Neural progenitor cell (in vitro differentiated cells): ENCODE measurements at regions not wholly inside any gene's neighbourhood (a gene's known extent, or its start where the extent isn't known, plus 50 kb on each side); places are given as distances from the start of the nearest gene placed in this dataset.

Experiments
- DNase-seq: peaks from one replicate; pipeline ENCODE4 v3.0.0-alpha.2; 2016; ENCODE audit warnings: low spot score
- H2AFZ ChIP-seq: fragments of 200-600 bp; sonication (generic); replicated peaks from 2 replicates; pipeline ENCODE4 v1.6.1; 2016; ENCODE audit warnings: antibody characterized with exemption
- H3F3A ChIP-seq: fragments of 200-600 bp; sonication (generic); 2 replicates; pipeline ENCODE4 v1.6.1; 2016; ENCODE audit warnings: antibody characterized with exemption, low read depth
- H3K27ac ChIP-seq: fragments of 200-600 bp; sonication (generic); 2 replicates; pipeline ENCODE4 v1.5.1; 2016; ENCODE audit warnings: mild to moderate bottlenecking
- H3K27me3 ChIP-seq: fragments of 200-600 bp; sonication (generic); 2 replicates; pipeline ENCODE4 v1.6.1; 2016; ENCODE audit warnings: mild to moderate bottlenecking, moderate library complexity
- H3K36me3 ChIP-seq: fragments of 200-600 bp; sonication (generic); 2 replicates; pipeline ENCODE4 v1.5.1; 2016
- H3K4me1 ChIP-seq: fragments of 200-600 bp; sonication (generic); 2 replicates; pipeline ENCODE4 v1.6.1; 2016; ENCODE audit warnings: mixed run types
- H3K4me2 ChIP-seq: fragments of 200-600 bp; sonication (generic); 2 replicates; pipeline ENCODE4 v1.6.1; 2016
- H3K4me3 ChIP-seq: fragments of 200-600 bp; sonication (generic); 2 replicates; pipeline ENCODE4 v1.5.1; 2016
- H3K79me2 ChIP-seq: fragments of 200-600 bp; sonication (generic); 2 replicates; pipeline ENCODE4 v1.6.1; 2016; ENCODE audit warnings: low read depth
- H3K9ac ChIP-seq: fragments of 200-600 bp; sonication (generic); 2 replicates; pipeline ENCODE4 v1.6.1; 2016
- H3K9me3 ChIP-seq: fragments of 200-600 bp; sonication (generic); 2 replicates; pipeline ENCODE4 v1.5.1; 2016; ENCODE audit warnings: low read depth
- H4K20me1 ChIP-seq: fragments of 200-600 bp; sonication (generic); 2 replicates; pipeline ENCODE4 v1.6.1; 2016; ENCODE audit warnings: low read depth
- H3K27ac Mint-ChIP-seq: 3 replicates; pipeline ENCODE4 v1.8.0; 2021; ENCODE audit warnings: mixed read lengths
- H3K27me3 Mint-ChIP-seq: 2 replicates; pipeline ENCODE4 v1.8.0; 2022; ENCODE audit warnings: low read depth, mild to moderate bottlenecking, inconsistent platforms, moderate library complexity, mixed read lengths; ENCODE audit not compliant: insufficient read depth
- H3K36me3 Mint-ChIP-seq: 3 replicates; pipeline ENCODE4 v1.8.0; 2021; ENCODE audit warnings: mixed read lengths
- H3K4me1 Mint-ChIP-seq: 3 replicates; pipeline ENCODE4 v1.8.0; 2021; ENCODE audit warnings: mixed read lengths
- H3K4me3 Mint-ChIP-seq: 3 replicates; pipeline ENCODE4 v1.8.0; 2021; ENCODE audit warnings: mild to moderate bottlenecking, moderate library complexity, mixed read lengths
- H3K9me3 Mint-ChIP-seq: 3 replicates; pipeline ENCODE4 v1.8.0; 2020; ENCODE audit warnings: mixed read lengths
- CTCF ChIP-seq: fragments of 200-600 bp; sonication (generic); IDR thresholded peaks from 2 replicates; pipeline ENCODE4 v1.5.1; 2017; ENCODE audit warnings: antibody characterized with exemption, mild to moderate bottlenecking
- EZH2 ChIP-seq: fragments of 200-600 bp; sonication (generic); IDR thresholded peaks from 2 replicates; pipeline ENCODE4 v1.6.1; 2017; ENCODE audit warnings: antibody characterized with exemption, mild to moderate bottlenecking, moderate library complexity
- EZH2phosphoT487 ChIP-seq: fragments of 200-600 bp; sonication (generic); IDR thresholded peaks from 2 replicates; pipeline ENCODE4 v1.6.1; 2017; ENCODE audit warnings: antibody characterized with exemption

- Histone ChIP-seq H3K4me2 (no peak overlapping the region), H3K9ac (no peak overlapping the region), H3K27ac (no peak overlapping the region), H3K4me3 (no peak overlapping the region), H3K27me3 (no peaks in the 10 kb centered on the region), H3K79me2 (no peaks in the 10 kb centered on the region), H3K9me3 (no peaks in the 10 kb centered on the region), H3F3A (peaks cover 21% of the 10 kb centered on the region), H3K36me3 (no peaks in the 10 kb centered on the region), H4K20me1 (no peaks in the 10 kb centered on the region), H3K4me1 (peaks cover 21% of the 10 kb centered on the region), H2AFZ (no peak overlapping the region)
- no peak for DNase-seq
- H3K36me3 Mint-ChIP-seq, result no peaks in the 10 kb centered on the region
- H3K4me1 Mint-ChIP-seq, result peaks cover 12% of the 10 kb centered on the region
- H3K27me3 Mint-ChIP-seq, result no peaks in the 10 kb centered on the region
- no peak overlapping the region for H3K4me3 Mint-ChIP-seq
- TF ChIP-seq EZH2 (no peak), EZH2phosphoT487 (no peak), CTCF (no peak)
- no peaks in the 10 kb centered on the region for H3K9me3 Mint-ChIP-seq
- no peak overlapping the region for H3K27ac Mint-ChIP-seq
These were observed 103.2 kb upstream of the TARS1 start for GRCh38 chr5:33337637-33337992.

- H3K27me3 ChIP-seq, result no peaks in the 10 kb centered on the region
- peaks cover 21% of the 10 kb centered on the region for H3F3A ChIP-seq
- H3K27ac ChIP-seq, result no peak overlapping the region
- H3K79me2 ChIP-seq, result no peaks in the 10 kb centered on the region
- H3K4me2 ChIP-seq, result no peak overlapping the region
- H4K20me1 ChIP-seq, result no peaks in the 10 kb centered on the region
- H3K9me3 ChIP-seq, result no peaks in the 10 kb centered on the region
- peak overlapping the region; percentile 90 for H2AFZ ChIP-seq
- no peaks in the 10 kb centered on the region for H3K36me3 Mint-ChIP-seq
- peaks cover 21% of the 10 kb centered on the region for H3K4me1 ChIP-seq
- no peak overlapping the region for H3K9ac ChIP-seq
- no peaks in the 10 kb centered on the region for H3K36me3 ChIP-seq
- DNase-seq, result no peak
- no peak overlapping the region for H3K27ac Mint-ChIP-seq
- H3K9me3 Mint-ChIP-seq, result no peaks in the 10 kb centered on the region
- H3K27me3 Mint-ChIP-seq, result no peaks in the 10 kb centered on the region
- no peak overlapping the region for H3K4me3 ChIP-seq
- TF ChIP-seq EZH2phosphoT487, result no peak
- TF ChIP-seq EZH2, result no peak
- no peak for TF ChIP-seq CTCF
- H3K4me1 Mint-ChIP-seq, result peaks cover 12% of the 10 kb centered on the region
- H3K4me3 Mint-ChIP-seq, result no peak overlapping the region
These were observed 102.2 kb upstream of the TARS1 start for GRCh38 chr5:33338336-33339110.

- no peak overlapping the region for H3K4me3 Mint-ChIP-seq
These were observed 101.4 kb upstream of the TARS1 start for GRCh38 chr5:33339413-33339812.

More at GRCh38 chr5:33339413-33339812, 101.4 kb upstream of the TARS1 start:
- Histone ChIP-seq H3K9me3 (no peaks in the 10 kb centered on the region), H3F3A (peaks cover 21% of the 10 kb centered on the region), H4K20me1 (no peaks in the 10 kb centered on the region), H3K4me1 (peaks cover 23% of the 10 kb centered on the region), H3K4me2 (peak overlapping the region; percentile 61), H3K9ac (no peak overlapping the region), H3K4me3 (no peak overlapping the region), H3K36me3 (no peaks in the 10 kb centered on the region), H2AFZ (peak overlapping the region; percentile 90), H3K27me3 (no peaks in the 10 kb centered on the region), H3K79me2 (no peaks in the 10 kb centered on the region), H3K27ac (peak overlapping the region; percentile 72)
- no peaks in the 10 kb centered on the region for H3K27me3 Mint-ChIP-seq
- TF ChIP-seq EZH2phosphoT487, result no peak
- no peak for TF ChIP-seq EZH2
- TF ChIP-seq CTCF, result no peak
- peaks cover 15% of the 10 kb centered on the region for H3K4me1 Mint-ChIP-seq
- DNase-seq, result peak; percentile 5
- peak overlapping the region; percentile 7 for H3K27ac Mint-ChIP-seq
- H3K9me3 Mint-ChIP-seq, result no peaks in the 10 kb centered on the region
- H3K36me3 Mint-ChIP-seq, result no peaks in the 10 kb centered on the region
